ENCODE measurements at regions not wholly inside any gene's neighbourhood (a gene's known extent, or its start where the extent isn't known, plus 50 kb on each side); places are given as distances from the start of the nearest gene placed in this dataset.
"Not testable (repeated sequence)": the region's sequence is repeated elsewhere in the genome, so short reads cannot be mapped to it uniquely, and the experiment has no call there.

- DNase-seq = no peak
Measured at GRCh38 chr1:182003953-182004586, 57.4 kb downstream of the ZNF648 start.

DNA sequence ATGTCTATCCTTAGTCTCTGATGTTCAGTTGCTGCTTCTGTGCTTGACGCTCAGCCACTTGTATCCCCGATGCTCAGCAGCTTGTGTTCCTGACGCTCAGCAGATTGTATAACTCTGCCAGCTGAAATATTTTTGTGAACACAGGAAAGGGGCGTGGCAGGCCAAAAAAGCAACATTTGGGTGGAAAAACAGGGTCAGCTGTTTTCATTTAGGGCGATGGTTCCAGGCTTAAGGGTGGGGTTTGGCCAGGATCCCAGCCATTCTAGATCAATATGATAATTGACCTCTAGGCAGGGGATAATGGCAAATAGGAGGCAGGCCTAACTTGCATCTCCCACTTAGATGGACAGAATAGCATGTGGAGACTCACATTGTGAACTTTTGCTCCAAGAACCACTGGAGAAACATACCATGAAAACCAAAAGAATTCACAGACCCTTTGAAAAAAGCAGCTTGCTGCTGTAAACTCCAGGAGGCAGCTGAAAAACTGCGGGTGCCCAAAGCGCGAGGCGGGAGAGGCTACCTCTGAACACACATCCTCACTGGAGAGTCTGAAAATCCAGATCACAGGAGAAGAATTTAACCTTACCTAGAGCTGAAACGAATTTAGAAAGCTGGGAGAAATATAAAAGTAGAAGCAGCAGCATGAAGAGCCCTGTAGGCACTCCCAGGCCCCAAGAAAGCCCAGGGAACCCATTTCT, 58.3 kb downstream of the ZNF648 start:
- DNase-seq = no peak

- DNase-seq = no peak
Measured at GRCh38 chr1:182002570-182002969, 58.9 kb downstream of the ZNF648 start.

DNA sequence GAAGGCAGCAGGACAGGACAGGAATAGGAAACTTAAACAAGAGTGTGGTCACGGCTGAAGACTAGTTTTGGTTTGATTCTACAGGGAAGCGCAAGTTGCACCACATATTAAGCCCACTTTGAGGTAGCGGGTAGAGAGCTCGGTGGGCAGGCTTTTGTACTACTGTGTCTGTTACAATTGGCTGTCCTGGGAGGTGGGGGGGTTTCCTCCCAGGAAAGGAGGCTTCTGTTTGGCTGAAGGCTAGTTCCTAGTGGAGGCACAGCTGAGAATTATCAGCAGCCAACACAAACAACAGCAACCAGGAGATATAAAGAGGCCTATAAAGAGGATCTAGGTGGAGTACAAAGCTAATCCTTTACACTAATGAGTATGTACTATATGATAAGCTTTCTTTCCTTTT, 62.7 kb downstream of the ZNF648 start:
- DNase-seq = no peak

GRCh38 chr1:181992072-181992471, 69.4 kb downstream of the ZNF648 start:
- no peak for DNase-seq

DNA sequence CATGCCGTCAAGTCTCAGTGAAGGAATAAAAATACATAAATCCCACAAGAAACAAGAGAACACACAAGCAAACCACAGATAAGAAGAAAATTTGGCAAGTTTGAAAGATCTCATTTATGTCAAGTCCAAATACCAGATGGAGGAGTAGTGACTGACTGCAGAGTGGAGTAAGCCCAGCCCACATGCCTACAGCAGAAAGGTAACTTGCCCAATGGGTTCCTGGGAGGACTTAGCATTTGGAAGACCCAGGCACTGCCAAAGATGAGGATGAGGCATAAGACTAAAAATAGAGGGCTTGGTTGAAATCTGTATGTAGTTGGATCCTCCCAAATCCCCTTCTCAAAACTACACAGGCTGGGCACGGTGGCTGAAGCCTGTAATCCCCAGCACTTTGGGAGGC, 70.8 kb downstream of the ZNF648 start:
- DNase-seq = no peak

GRCh38 chr1:181989261-181989920, 72.1 kb downstream of the ZNF648 start:
- DNase-seq = no peak

DNA sequence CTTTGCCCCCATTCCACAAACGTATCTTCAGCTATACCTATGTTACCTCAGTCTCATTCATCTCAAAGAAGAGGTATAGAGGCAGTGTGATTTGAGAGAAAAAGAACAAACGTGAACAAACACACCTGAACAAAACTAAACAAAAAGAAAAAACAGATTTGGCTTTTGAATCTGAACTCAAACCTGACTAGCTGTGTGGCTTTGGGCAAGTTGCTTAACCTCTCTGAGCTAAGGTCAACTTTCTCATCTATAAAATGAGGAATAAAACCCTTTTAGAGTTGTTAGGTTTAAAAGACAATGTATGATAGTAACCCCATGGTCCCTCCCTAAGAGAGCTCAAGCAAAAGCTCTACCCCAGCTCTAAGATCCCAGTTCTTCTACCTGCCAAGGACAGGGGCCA, 73.5 kb downstream of the ZNF648 start:
- DNase-seq = no peak

- no peak for DNase-seq
Measured at GRCh38 chr1:181987334-181987895, 74.1 kb downstream of the ZNF648 start.

DNA sequence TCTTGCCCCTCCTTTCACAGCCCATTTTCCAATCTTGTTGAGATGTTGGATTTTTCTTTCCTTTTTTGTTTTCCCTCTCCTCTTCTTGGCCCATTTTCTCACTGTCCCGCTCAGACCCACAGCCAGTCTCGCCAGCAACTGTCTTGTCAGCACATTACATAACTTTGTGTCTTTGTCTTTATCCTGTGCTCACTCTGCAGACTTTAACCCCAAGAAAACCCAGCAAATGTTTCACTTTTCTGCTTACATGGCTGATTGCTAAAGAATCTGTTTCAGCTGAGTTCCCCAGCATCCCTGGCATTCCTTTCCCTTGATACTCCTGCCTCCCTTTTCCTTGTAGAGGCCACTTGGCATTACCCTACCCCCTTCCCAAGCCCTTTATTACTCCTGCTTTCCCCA, 74.6 kb downstream of the ZNF648 start:
- DNase-seq = no peak

GRCh38 chr1:181985936-181986906, 75.3 kb downstream of the ZNF648 start:
- no peak for DNase-seq

DNA sequence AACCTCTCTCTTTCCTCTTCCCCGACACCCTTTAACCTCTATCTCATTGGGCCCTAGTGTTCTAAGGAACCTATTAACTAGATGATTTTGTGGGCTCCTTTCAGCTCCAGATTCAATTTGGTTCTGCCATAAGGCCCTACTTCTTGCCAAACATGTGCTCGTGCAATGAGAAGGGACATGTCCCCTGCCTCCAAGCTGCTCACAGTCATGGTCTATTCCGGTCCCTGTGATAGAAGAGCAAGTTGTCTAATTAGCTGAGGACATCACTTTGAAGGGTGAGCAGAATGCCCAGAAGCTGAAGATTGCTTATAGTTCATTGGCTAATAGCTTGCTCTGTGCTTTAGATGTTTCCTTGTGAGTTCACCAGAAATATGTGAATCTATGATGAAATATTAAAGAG, 76.2 kb downstream of the ZNF648 start:
- no peak for DNase-seq

GRCh38 chr1:181984006-181984405, 77.5 kb downstream of the ZNF648 start:
- DNase-seq = no peak

GRCh38 chr1:181981821-181982220, 79.7 kb downstream of the ZNF648 start:
- no peak for DNase-seq

GRCh38 chr1:181972256-181972655, 89.3 kb downstream of the ZNF648 start:
- no peak for DNase-seq

DNA sequence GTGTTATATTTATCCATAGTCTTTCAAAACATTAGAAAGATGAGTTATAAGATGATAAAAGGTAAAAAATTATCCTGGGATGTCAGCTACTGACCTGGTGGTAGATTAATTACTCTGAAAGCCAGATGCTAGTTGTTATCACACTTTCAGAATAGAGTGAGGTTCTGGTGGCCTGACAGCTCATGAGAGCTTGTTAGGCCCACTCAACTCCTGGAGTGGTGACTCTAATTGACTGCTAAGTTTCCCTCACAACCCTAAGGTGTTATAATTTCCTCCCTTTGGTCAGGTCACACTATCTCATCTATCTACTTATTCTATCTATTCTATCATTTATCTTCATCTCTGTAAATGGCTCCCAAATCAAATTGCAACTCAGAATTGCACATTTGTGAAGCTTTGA, 90.1 kb downstream of the ZNF648 start:
- DNase-seq = no peak

DNA sequence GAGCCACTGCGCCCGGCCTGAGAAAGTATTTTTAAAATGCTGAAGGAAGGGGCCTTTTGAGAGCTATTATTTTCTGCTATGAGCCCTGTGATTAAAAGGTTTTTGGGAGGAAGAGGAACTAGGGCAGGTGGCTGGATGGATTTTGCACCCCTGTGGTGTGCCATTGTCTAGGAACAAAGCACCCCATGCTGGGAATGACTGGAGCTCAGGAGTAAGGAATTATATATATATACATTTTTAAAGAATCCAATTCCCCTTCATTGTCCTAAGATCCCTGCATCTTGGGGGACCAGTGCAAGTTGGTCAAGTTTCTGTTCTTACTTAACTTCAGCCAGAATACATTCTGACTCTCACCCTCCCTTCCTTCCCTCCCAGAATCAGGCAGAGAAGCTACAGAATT, 91.6 kb downstream of the ZNF648 start:
- DNase-seq = no peak

- not testable (repeated sequence) for DNase-seq
Measured at GRCh38 chr1:181954696-181955095, 106.8 kb downstream of the ZNF648 start.

- not testable (repeated sequence) for DNase-seq
Measured at GRCh38 chr1:181954178-181954577, 107.3 kb downstream of the ZNF648 start.

GRCh38 chr1:181953596-181953995, 107.9 kb downstream of the ZNF648 start:
- DNase-seq = no peak

DNA sequence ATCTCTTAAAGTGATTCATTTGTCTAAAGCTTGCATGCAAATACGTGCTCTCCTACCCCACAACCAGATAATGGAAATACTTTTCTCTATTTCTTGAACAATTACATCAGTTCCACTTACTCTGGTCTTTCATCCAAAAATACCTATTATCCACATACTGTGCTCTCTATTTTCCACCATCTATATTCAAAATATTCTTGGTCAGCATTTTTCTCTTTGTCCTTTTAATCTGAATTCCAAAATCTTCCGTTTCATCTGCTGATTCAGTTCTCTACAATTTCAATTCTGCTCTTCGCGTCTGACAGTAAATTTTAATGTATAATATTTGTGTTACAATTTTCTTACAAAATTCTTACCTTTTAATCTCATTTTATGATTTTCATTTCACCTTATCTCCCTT, 110.3 kb downstream of the ZNF648 start:
- no peak for DNase-seq

GRCh38 chr1:181949500-181949899, 112.0 kb downstream of the ZNF648 start:
- DNase-seq = no peak

- no peak for DNase-seq
Measured at GRCh38 chr1:181948372-181948771, 113.1 kb downstream of the ZNF648 start.

Data from stimulated activated CD8-positive, alpha-beta memory T cell treated with anti-CD3 and anti-CD28 coated beads, Interleukin-4, amount 100 ng/mL, for 48 hours (primary cell).